IMR-90 (cell line): ENCODE measurements at regions not wholly inside any gene's neighbourhood (a gene's known extent, or its start where the extent isn't known, plus 50 kb on each side); places are given as distances from the start of the nearest gene placed in this dataset.

ENCODE experiments used
- ATAC-seq: fragments of 200-7000 bp; cut with Tn5 transposase; 2 replicates; pipeline ENCODE4 v1.9.1; 2020; ENCODE audit warnings: low read depth, mild to moderate bottlenecking, moderate library complexity
- BruUV-seq: library from RNA; stranded (reverse); fragments of 400-500 nt; replicated peaks from 2 replicates; lab custom pipeline; 2021; lab: Mats Ljungman, UMichigan
- CTCF ChIA-PET: fragments of 300-600 bp; formaldehyde crosslinking; extraction: SDS; loops from one replicate; lab custom pipeline; 2021; ENCODE audit warnings: antibody characterized with exemption; lab: Yijun Ruan, JAX
- POLR2A ChIA-PET: fragments of 300-600 bp; sonication (Branson Sonifier 250); formaldehyde crosslinking; loops from one replicate; lab custom pipeline; 2022; ENCODE audit warnings: antibody characterized with exemption; ENCODE audit not compliant: unreplicated experiment; lab: Charles Lee
- DNase-seq: peaks from one replicate; pipeline ENCODE4 v3.0.0; 2013
- H2AFZ ChIP-seq: replicated peaks from 2 replicates; pipeline ENCODE3; 2013; ENCODE audit warnings: low read length, mild to moderate bottlenecking; ENCODE audit not compliant: poor library complexity
- H2AK5ac ChIP-seq: 2 replicates; pipeline ENCODE4 v1.6.1; 2013; ENCODE audit warnings: low read depth, low read length, inconsistent platforms
- H2AK9ac ChIP-seq: replicated peaks from 2 replicates; pipeline ENCODE3; 2013; ENCODE audit warnings: mild to moderate bottlenecking, low read depth, low read length, moderate library complexity; ENCODE audit not compliant: poor library complexity
- H2BK120ac ChIP-seq: 2 replicates; pipeline ENCODE4 v1.6.1; 2013; ENCODE audit warnings: low read depth, low read length, inconsistent platforms
- H2BK15ac ChIP-seq: 3 replicates; pipeline ENCODE4 v1.6.1; 2013; ENCODE audit warnings: low read depth, low read length, inconsistent platforms
- H2BK20ac ChIP-seq: 2 replicates; pipeline ENCODE4 v1.6.1; 2013; ENCODE audit warnings: low read depth, mild to moderate bottlenecking, inconsistent platforms, low read length, moderate library complexity
- H2BK5ac ChIP-seq: 2 replicates; pipeline ENCODE4 v1.6.1; 2013; ENCODE audit warnings: mild to moderate bottlenecking, low read depth, low read length, inconsistent platforms; ENCODE audit not compliant: poor library complexity, severe bottlenecking
- H3K14ac ChIP-seq: replicated peaks from 2 replicates; pipeline ENCODE4 v1.6.1; 2013; ENCODE audit warnings: low read depth, low read length, inconsistent platforms
- H3K18ac ChIP-seq: 2 replicates; pipeline ENCODE4 v1.6.1; 2013; ENCODE audit warnings: low read depth, low read length, control low read depth
- H3K23ac ChIP-seq: 2 replicates; pipeline ENCODE4 v1.6.1; 2013; ENCODE audit warnings: low read depth, low read length, inconsistent platforms
- H3K27ac ChIP-seq: 2 replicates; pipeline ENCODE4 v1.5.1; 2013; ENCODE audit warnings: mild to moderate bottlenecking, control low read depth, low read length; ENCODE audit not compliant: insufficient read depth
- H3K27me3 ChIP-seq: 2 replicates; pipeline ENCODE4 v1.6.1; 2013; ENCODE audit warnings: low read length; ENCODE audit not compliant: control insufficient read depth, insufficient read depth
- H3K36me3 ChIP-seq: 2 replicates; pipeline ENCODE4 v1.6.1; 2013; ENCODE audit warnings: low read length, mixed read lengths; ENCODE audit not compliant: control insufficient read depth, insufficient read depth
- H3K4ac ChIP-seq: 2 replicates; pipeline ENCODE4 v1.6.1; 2013; ENCODE audit warnings: low read depth, low read length, inconsistent platforms
- H3K4me1 ChIP-seq: 2 replicates; pipeline ENCODE4 v1.6.1; 2013; ENCODE audit warnings: low read length, mixed read lengths; ENCODE audit not compliant: control insufficient read depth, insufficient read depth
- H3K4me2 ChIP-seq: 2 replicates; pipeline ENCODE4 v1.6.1; 2013; ENCODE audit warnings: low read depth, mild to moderate bottlenecking, control low read depth, low read length, moderate library complexity
- H3K4me3 ChIP-seq: 2 replicates; pipeline ENCODE4 v1.5.1; 2013; ENCODE audit warnings: low read depth, mild to moderate bottlenecking, control low read depth, low read length, moderate library complexity; ENCODE audit not compliant: insufficient read depth
- H3K56ac ChIP-seq: 2 replicates; pipeline ENCODE4 v1.6.1; 2013; ENCODE audit warnings: low read length, inconsistent platforms; ENCODE audit not compliant: insufficient read depth; ENCODE audit errors: extremely low read depth
- H3K79me1 ChIP-seq, 2 experiments: 2 replicates each; pipeline ENCODE4 v1.6.1; 2013; ENCODE audit warnings: low read length in 2 of 2, inconsistent platforms in 1 of 2, low read depth in 1 of 2
- H3K9ac ChIP-seq: 2 replicates; pipeline ENCODE4 v1.6.1; 2013; ENCODE audit warnings: low read depth, low read length, control low read depth
- H3K9me1 ChIP-seq: 2 replicates; pipeline ENCODE4 v1.6.1; 2013; ENCODE audit warnings: low read length, inconsistent platforms; ENCODE audit not compliant: insufficient read depth
- H3K9me3 ChIP-seq: 2 replicates; pipeline ENCODE4 v1.6.1; 2013; ENCODE audit warnings: low read length; ENCODE audit not compliant: control insufficient read depth, insufficient read depth
- H4K20me1 ChIP-seq: 2 replicates; pipeline ENCODE4 v1.6.1; 2013; ENCODE audit warnings: low read length, inconsistent platforms; ENCODE audit not compliant: insufficient read depth
- H4K5ac ChIP-seq: 2 replicates; pipeline ENCODE4 v1.6.1; 2013; ENCODE audit warnings: mild to moderate bottlenecking, low read depth, low read length, control low read depth
- H4K8ac ChIP-seq, 2 experiments: 2 replicates each; pipeline ENCODE4 v1.6.1; 2013; ENCODE audit warnings: low read depth in 2 of 2, low read length in 2 of 2, control low read depth in 1 of 2, inconsistent platforms in 1 of 2
- H4K91ac ChIP-seq: 2 replicates; pipeline ENCODE4 v1.6.1; 2013; ENCODE audit warnings: low read depth, low read length, inconsistent platforms; ENCODE audit not compliant: insufficient read depth
- CEBPB ChIP-seq: IDR thresholded peaks from 2 replicates; pipeline ENCODE4 v1.6.1; 2012; ENCODE audit warnings: low read depth, low read length, improper control_type of control experiment
- CHD1 ChIP-seq: IDR thresholded peaks from 2 replicates; pipeline ENCODE4 v1.6.1; 2012; ENCODE audit warnings: low read depth, low read length, improper control_type of control experiment
- CTCF ChIP-seq: conservative IDR thresholded peaks from 2 replicates; pipeline ENCODE4 v1.5.1; 2012; ENCODE audit warnings: mild to moderate bottlenecking, low read depth, low read length, improper control_type of control experiment
- ELK1 ChIP-seq: fragments of 150-350 bp; IDR thresholded peaks from 2 replicates; pipeline ENCODE4 v1.6.1; 2016; ENCODE audit warnings: low read depth, mild to moderate bottlenecking, low read length, moderate library complexity, borderline replicate concordance
- FOS ChIP-seq: fragments of 150-350 bp; IDR thresholded peaks from 2 replicates; pipeline ENCODE4 v1.6.1; 2016; ENCODE audit warnings: low read depth, low read length
- MAFK ChIP-seq: IDR thresholded peaks from 2 replicates; pipeline ENCODE4 v1.6.1; 2012; ENCODE audit warnings: low read depth, low read length, improper control_type of control experiment
- MAZ ChIP-seq: IDR thresholded peaks from 2 replicates; pipeline ENCODE4 v1.6.1; 2012; ENCODE audit warnings: low read depth, mild to moderate bottlenecking, low read length, improper control_type of control experiment, moderate library complexity, borderline replicate concordance
- MXI1 ChIP-seq: IDR thresholded peaks from 2 replicates; pipeline ENCODE4 v1.6.1; 2012; ENCODE audit warnings: low read depth, mild to moderate bottlenecking, low read length, moderate library complexity, borderline replicate concordance
- NFE2L2 ChIP-seq: fragments of 150-350 bp; IDR thresholded peaks from 2 replicates; pipeline ENCODE4 v1.6.1; 2016; ENCODE audit warnings: low read depth, mild to moderate bottlenecking, low read length
- RAD21 ChIP-seq: IDR thresholded peaks from 2 replicates; pipeline ENCODE4 v1.6.1; 2012; ENCODE audit warnings: low read length, improper control_type of control experiment
- RCOR1 ChIP-seq: IDR thresholded peaks from 2 replicates; pipeline ENCODE4 v1.6.1; 2012; ENCODE audit warnings: mild to moderate bottlenecking, low read length, improper control_type of control experiment; ENCODE audit not compliant: insufficient replicate concordance
- RFX5 ChIP-seq: IDR thresholded peaks from 2 replicates; pipeline ENCODE4 v1.8.0; 2012; ENCODE audit warnings: low read depth, mild to moderate bottlenecking, low read length, moderate library complexity
- SMC3 ChIP-seq: fragments of 150-350 bp; IDR thresholded peaks from 2 replicates; pipeline ENCODE4 v1.6.1; 2016; ENCODE audit warnings: low read depth, mild to moderate bottlenecking, antibody characterized with exemption, low read length, moderate library complexity
- WGBS, 2 experiments: methylation state at CpG; one replicate each; pipeline versions ENCODE4 v1.1.5 to v1.1.7; 2013; ENCODE audit warnings: missing lambda C conversion rate in 2 of 2; ENCODE audit not compliant: insufficient read length in 1 of 2; ENCODE audit errors: extremely low coverage in 2 of 2; 5-methylcytosine and 5-hydroxymethylcytosine counted together
- dilution Hi-C: fragments of 300-500 bp; cut with HindIII; formaldehyde crosslinking; loops from one replicate; pipeline ENCODE4 v1.14.3; 2018; ENCODE audit warnings: low sequenced_read_pairs; ENCODE audit not compliant: unreplicated experiment
- in situ Hi-C: fragments of 300-500 bp; cut with MboI; formaldehyde crosslinking; loops from 3 replicates; pipeline ENCODE4 v1.14.3; 2019; ENCODE audit warnings: low sequenced_read_pairs, inconsistent platforms, mixed read lengths
- intact Hi-C: fragments of 100-400 bp; cut with micrococcal nuclease; formaldehyde crosslinking; loops from 2 replicates; pipeline ENCODE4 v1.10.0; 2022

- H4K8ac ChIP-seq = no peak overlapping the region
- H2BK20ac ChIP-seq = no peak overlapping the region
- H3K23ac ChIP-seq = no peak overlapping the region
- H3K79me1 ChIP-seq = no peaks in the 10 kb centered on the region
- TF ChIP-seq MAZ (no peak), MAFK (no peak), RCOR1 (no peak), SMC3 (no peak), CHD1 (no peak), MXI1 (no peak), RFX5 (no peak), ELK1 (no peak), CTCF (no peak), RAD21 (no peak), NFE2L2 (no peak), FOS (no peak), CEBPB (no peak)
- ChIA-PET POLR2A (no interaction called here), CTCF (no interaction called here)
- no peaks in the 10 kb centered on the region for H4K20me1 ChIP-seq
- no peak overlapping the region for H4K5ac ChIP-seq
- no peaks in the 10 kb centered on the region for H3K27me3 ChIP-seq
- no peak overlapping the region for H3K4me2 ChIP-seq
- in situ Hi-C loops (no loop called here), dilution Hi-C loops (no loop called here), intact Hi-C loops (no loop called here)
- no peak overlapping the region for H2AK9ac ChIP-seq
- H3K4me1 ChIP-seq = no peaks in the 10 kb centered on the region
- H3K14ac ChIP-seq = no peak overlapping the region
- H3K36me3 ChIP-seq = no peaks in the 10 kb centered on the region
- whole genome bisulfite sequencing, 2 experiments = 58% methylated on average over 4 of the region's 9 CpGs; no CpG with 5 or more reads in 1 of the 2 experiments
- no TSS peak for BruUV-seq
- H3K4me3 ChIP-seq = no peak overlapping the region
- no peak for DNase-seq
- H2BK15ac ChIP-seq = no peak overlapping the region
- no peak overlapping the region for H3K9ac ChIP-seq
- no peak overlapping the region for H4K91ac ChIP-seq
- no peak overlapping the region for H2AK5ac ChIP-seq
- H3K4ac ChIP-seq = no peak overlapping the region
- no peak overlapping the region for H3K27ac ChIP-seq
- no peak for ATAC-seq
- H2BK120ac ChIP-seq = no peak overlapping the region
- H3K56ac ChIP-seq = no peak overlapping the region
- H3K18ac ChIP-seq = no peak overlapping the region
- peaks cover 40% of the 10 kb centered on the region for H3K9me3 ChIP-seq
- no peak overlapping the region for H2AFZ ChIP-seq
- no peak overlapping the region for H2BK5ac ChIP-seq
- no peaks in the 10 kb centered on the region for H3K9me1 ChIP-seq
Observed at GRCh38 chr2:239715202-239715601, 309.9 kb downstream of the NDUFA10 start.
